HK-2 (cell line): ENCODE measurements at regions not wholly inside any gene's neighbourhood (a gene's known extent, or its start where the extent isn't known, plus 50 kb on each side); places are given as distances from the start of the nearest gene placed in this dataset.

Experiments used
- DNase-seq: peaks from one replicate; pipeline ENCODE4 v3.0.0-alpha.2; 2018; ENCODE audit not compliant: unreplicated experiment

DNA sequence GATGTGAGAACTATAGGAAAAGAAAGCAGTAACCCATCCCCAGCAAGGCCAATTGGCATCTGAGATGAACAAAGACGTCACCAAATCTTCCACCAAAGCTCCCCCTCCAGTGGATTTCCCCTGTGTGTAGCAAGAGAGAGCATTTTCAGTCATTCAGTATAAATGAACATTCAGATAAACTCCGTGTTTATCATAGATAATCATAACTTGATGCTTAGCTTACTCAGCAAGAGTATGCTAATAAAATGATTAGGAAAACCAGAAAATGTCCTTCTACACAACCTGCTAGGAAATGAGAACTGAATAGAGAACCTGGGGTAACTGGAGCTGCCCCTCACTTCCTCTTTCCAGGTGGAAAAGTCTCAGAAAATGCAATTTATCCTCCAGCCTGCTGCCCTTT, 198.0 kb upstream of the CCDC150 start:
- no peak for DNase-seq

DNA sequence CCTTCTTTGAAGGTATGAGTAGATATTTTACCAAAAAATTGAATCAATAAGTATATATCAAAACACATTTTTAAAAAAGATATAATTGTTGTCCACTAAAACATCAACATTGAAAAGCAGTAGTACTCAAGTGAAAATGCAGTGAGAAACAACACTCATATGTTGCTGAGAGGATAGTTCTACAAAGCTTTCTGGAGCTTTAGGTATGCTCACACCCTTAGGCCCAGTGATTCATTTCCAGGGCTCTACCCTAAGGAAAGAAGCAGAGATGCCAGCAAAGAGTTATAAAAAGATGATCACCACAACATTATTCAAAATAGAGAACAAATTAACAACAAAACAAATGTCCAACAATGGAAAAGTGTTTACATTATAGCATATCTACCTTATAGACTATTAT, 197.3 kb upstream of the CCDC150 start:
- no peak for DNase-seq

DNA sequence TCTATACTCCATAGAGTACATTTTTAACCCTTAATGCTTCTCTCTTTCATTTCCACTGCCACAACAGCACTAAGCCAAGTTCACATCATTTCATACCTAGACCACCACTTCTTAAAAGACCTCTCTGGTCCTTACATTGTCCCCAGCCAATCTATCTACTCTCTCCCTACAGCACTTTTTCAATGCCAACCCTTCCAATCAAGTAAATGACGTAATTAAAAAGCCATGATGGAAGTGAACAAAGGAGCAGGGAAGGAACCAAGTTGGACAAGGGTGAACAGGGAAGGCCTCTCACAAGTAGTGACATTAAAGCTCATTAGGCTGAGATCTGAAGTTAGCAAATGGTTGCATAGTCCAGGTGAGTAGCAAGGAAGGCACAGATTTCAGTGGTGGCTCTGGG, 195.1 kb upstream of the CCDC150 start:
- DNase-seq: no peak

- DNase-seq: no peak
Measured at GRCh38 chr2:196445991-196446390, 193.5 kb upstream of the CCDC150 start.

DNA sequence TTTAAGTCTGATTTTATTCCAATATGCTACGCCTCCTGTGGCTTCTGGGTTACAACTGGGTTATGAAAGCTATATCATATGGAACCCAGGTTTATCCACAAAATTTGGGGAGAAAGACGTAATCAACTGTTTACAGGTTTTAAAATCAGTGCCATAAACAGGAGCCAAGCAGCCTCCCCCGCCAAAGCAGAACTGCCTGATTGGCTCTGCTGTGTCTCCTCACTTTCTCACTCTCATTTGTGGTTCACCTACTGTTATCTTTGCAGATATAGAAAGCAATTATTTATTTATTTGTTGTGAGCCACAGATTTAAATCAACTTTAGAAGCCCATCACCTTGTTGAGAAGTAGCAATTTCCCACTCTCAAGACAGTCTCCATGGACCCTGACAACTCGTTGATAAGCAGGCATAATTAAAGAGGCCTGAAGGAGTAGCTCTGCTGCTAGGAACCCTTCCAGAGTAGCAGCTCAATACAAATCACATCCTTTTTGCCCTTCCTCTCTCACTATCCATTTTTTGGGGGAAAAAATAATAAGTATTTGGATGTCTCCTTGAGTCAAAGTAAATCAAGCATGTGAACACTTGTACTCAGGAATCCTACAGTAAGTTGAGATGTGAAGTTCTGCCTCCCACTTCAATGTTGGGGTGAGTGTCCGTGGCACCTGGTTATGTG, 191.0 kb upstream of the CCDC150 start:
- no peak for DNase-seq

DNA sequence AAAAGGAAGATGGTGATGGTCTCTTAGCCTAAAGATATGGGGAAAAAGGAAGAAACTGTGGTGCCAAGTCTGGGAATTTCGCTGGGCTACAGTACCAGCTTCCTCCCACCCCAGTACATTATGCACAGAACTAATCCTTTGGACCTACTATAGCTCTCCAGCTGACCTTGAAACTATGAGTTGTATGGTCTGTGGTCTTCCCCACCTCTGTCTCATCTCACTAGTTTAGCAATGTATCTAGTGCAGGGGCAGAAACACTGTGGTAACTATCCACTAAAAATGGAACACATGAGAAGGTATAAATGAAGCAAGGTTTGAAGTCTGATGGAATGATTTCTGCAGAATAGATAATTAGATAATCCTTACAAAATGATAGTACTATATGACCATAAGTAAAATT, 190.4 kb upstream of the CCDC150 start:
- DNase-seq: no peak

- no peak for DNase-seq
Measured at GRCh38 chr2:196452758-196453157, 186.8 kb upstream of the CCDC150 start.

DNA sequence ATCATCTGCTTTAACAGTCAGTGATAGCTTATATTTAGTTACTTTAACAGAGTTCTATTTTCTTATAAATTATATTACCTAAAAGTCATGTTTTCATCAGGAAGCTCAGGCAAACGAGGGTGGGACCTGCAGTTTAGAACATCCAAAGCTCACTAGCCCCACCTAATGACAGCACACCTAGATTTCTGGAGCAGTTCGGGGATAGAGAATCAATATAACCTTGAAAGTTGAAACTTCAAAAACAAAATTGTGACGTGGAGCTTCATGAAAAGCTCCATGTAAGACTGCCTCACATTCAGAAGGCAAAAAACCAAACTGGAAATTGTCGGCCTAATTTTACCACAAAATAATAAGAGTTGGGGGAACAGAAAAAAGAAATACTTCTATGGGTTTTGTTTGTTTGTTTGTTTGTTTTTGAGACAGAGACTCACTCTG, 185.9 kb upstream of the CCDC150 start:
- DNase-seq: peak; percentile 2

GRCh38 chr2:196454492-196454891, 185.0 kb upstream of the CCDC150 start:
- no peak for DNase-seq

DNA sequence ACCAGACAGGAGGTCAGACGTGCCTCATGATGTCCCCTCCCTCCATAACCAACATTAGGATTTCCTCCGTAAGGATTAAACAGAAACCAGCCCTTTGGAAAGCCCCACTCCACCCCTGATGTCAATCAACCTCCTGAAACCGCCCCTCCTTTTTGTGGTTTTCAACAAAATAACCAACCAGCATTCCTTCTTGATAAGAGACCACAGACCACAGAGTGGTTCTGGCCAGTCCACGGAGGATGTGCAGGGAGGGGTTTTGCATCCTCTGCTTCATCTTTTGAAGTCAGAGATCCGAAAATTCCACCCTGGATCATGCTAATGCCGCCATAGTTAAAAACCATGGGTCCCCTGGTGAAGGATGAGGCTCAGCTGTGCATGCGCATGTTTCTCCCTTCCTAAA, 180.0 kb upstream of the CCDC150 start:
- DNase-seq: peak; percentile 15

DNA sequence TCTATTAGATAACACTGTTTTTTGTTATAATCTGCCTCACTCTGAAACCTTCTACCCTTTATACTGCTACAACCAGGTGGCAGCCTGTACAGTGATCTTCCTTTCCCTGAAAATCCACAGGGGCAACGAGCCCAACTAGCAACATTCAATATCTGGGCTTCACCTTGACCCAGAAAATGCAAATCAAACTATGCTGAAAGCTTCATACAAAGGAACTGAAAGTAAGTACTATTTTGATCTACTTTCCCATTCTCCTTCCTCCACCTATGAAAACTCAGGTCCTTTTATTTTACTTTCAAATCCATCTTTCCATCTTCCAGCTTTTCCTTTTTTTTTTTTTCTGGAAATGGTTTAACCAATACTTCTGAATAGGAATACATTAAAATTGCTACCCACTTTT, 175.8 kb upstream of the CCDC150 start:
- no peak for DNase-seq

- no peak for DNase-seq
Measured at GRCh38 chr2:196464311-196464710, 175.2 kb upstream of the CCDC150 start.

DNA sequence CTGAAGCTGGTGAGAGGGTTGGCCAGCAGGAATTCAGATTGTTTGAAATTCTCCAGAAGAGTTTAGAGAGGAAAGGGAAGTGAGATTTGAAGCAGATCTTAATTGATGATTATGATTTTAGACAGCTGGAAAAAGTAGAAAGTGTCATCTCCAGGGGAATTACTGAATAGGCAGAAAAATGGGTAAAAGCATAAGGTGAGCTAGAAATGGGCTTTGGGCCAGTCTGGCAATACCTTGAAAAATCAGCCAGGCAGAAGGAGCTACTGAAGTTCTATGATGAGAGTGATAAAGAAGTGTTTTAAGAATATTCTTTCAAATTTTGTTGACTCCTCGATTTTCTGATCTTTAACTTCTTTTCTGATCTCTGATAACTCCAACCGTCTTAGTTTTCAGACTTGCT, 172.9 kb upstream of the CCDC150 start:
- DNase-seq: no peak

- no peak for DNase-seq
Measured at GRCh38 chr2:196468394-196468793, 171.1 kb upstream of the CCDC150 start.

DNA sequence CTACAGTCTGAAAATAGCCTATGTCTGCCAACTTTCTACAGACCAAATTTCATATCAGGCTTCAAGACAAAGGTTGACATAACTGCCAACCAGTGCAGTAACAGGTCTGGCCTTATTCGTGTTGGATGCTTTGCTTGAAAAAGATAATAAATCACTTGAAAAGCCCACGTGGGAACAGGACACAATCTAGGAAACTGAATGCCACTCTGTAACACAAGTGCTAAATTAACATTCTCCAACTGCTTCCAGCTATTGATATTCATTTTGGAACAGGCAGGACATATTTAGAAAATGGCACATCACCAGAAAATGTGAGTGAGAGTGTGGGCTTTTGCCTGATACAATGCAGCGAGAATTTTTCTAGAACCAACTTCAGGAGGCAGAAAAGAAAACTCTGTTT, 165.9 kb upstream of the CCDC150 start:
- no peak for DNase-seq

DNA sequence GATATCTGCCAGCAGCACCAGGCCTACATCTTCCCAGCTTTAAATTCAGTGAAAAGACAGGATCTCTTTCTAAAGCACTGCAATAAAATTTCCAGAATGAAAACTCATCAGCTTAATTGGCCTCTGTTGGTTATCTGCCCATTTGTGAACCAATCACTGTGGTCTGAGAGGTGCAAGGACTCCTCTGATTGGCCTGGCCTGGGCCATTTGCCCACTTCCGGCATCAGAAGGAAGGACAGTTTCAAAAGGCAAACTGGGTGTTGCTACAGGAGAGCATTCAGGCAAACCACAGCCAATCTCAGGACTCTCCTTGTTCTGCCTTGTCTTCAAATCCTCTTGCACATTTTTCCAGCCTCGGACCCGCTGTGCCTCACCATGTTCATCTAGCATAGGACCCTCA, 163.9 kb upstream of the CCDC150 start:
- no peak for DNase-seq

DNA sequence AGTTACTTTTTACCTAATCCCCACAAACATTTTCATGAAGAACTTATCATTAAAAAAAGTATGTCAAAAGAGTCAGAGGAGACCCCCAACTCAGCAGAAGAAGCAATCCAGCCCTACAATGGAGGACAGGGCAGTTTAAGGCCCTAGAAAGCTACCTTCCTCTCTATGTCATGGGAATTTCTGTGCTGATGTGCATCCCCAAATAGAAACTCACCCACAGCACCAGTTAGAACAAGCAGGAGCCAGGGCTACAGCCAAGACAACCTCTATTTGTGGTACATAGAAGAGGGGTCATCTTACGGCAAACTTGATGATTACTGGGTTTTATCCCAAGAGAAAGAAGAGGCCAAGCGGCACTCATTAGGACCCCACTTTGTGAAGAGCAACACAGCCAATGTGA, 160.9 kb upstream of the CCDC150 start:
- no peak for DNase-seq

DNA sequence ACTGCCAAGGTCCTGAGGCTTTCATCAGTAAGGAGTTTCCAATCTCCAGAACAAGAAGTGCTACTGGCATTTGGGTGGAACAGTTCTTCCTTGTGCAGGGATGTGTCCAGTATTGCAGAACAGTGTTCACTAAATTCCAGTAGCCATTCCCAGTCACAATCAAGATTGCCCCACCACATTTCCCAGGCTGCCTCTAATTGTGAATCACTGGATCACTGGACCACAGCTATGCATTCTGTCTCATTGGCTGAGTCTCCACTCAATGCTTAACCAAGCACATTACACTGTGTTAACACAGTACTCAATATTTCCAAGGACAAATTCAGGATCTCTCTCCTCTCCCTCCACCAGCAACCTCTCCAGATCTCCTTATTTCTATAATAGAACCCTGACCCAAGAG, 160.2 kb upstream of the CCDC150 start:
- DNase-seq: peak; percentile 26

DNA sequence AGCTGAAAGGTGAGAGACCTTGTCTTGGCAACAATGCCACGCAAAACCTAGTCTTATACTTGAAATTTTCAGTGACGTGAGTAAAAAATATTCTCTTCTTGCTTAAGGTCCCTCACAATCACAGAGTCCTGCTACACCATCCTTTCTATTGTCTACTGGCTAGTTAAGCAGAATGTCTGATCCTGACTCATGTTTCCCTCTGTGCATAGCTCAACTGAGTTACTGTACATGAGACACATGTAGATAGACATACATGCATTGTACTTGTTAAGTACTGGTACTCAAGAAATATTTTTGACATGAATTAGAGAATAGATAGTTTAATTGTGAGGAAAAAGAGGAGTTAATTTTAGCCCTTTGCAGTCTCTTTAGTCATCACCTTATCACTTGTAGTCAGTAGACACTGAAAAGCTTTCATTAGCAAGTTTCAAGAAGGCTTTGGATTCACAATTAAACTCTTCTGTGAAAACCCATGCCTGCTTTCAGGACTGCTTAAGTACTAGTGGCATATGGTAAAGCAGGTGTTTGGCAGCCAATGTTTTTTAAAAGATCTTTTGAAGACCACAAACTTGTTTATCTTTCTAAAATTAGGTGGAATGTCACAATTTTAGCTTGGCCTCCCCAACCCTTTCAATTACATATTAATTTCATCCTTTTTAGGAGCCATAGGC, 158.7 kb upstream of the CCDC150 start:
- no peak for DNase-seq

GRCh38 chr2:196481324-196481697, 158.2 kb upstream of the CCDC150 start:
- no peak for DNase-seq

GRCh38 chr2:196482119-196483065, 157.1 kb upstream of the CCDC150 start:
- DNase-seq: no peak

- DNase-seq: no peak
Measured at GRCh38 chr2:196486146-196486545, 153.4 kb upstream of the CCDC150 start.

- no peak for DNase-seq
Measured at GRCh38 chr2:196487417-196487816, 152.1 kb upstream of the CCDC150 start.
